Left lobe of liver (tissue), 2 donors: ENCODE measurements at regions not wholly inside any gene's neighbourhood (a gene's known extent, or its start where the extent isn't known, plus 50 kb on each side); places are given as distances from the start of the nearest gene placed in this dataset.

Experiments
- ATAC-seq: fragments of 200-7000 bp; cut with Tn5 transposase; one replicate; pipeline ENCODE4 v1.9.1; 2020; ENCODE audit warnings: mild to moderate bottlenecking, moderate library complexity
- DNase-seq: peaks from one replicate; pipeline ENCODE4 v3.0.0-alpha.2; 2020; ENCODE audit warnings: low spot score
- donor health status: DM: no; HTN: no; CAD: no; lungs with moderate emphysema.
- donor health status: DM: no; HTN: yes; CAD: no.

DNA sequence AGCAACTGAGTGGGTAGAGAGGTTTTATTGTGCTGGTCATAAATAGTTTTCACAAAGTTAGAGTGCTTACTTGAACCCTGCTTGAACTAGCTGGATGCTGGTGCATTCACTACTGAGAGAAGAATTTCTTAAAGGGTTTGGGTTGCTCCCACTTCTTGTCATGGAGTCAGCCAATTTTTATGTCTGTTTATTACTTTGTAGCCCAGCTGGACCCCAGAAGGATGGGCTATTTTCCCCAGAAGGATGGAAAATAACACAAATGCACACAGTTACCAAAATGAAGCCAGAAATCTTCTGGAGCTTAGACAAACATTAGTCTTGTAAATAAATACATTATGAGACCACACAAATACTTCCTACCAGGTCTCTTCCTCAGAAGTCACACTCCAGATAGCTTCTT, 480.8 kb upstream of the TNC start:
- DNase-seq (no peak), ATAC-seq (no peak)

DNA sequence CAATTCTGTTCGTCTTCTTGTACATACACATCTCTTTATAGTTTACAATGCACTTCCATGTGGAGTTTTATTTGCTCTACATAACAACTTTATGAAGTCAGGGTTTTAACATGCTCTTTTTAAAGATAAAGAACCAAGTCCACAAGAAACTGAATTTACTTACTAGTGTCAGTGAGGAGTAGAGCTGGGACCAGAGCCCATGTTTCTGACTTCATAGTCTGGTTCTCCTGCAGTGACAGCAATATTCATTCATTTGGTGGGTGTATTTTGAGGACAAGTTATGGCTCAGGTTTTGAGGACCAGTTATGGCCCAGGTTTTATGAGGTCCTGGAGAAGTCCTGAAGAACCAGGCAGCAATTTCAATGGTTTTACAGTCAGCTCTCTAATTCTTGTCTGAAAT, 481.9 kb upstream of the TNC start:
- DNase-seq (no peak), ATAC-seq (no peak)

DNA sequence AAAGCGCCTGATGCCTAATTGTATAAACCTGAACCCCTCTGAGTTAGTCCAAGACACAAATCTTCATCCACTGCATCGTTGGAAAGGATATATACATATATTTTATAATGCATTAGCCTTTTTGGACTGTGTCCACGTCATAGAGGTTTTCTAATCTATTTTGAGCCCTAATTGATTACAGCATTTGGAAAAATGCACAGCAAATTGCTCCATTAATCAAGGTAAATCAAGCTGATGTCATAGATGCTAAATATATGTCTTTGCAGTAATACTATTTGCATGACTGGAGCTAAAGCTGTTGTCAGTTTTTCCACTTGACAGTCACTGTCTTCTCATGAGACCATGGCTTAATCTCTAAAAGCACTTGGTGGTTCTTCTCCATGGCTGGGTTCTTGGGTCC, 483.5 kb upstream of the TNC start:
- no peak for ATAC-seq

DNA sequence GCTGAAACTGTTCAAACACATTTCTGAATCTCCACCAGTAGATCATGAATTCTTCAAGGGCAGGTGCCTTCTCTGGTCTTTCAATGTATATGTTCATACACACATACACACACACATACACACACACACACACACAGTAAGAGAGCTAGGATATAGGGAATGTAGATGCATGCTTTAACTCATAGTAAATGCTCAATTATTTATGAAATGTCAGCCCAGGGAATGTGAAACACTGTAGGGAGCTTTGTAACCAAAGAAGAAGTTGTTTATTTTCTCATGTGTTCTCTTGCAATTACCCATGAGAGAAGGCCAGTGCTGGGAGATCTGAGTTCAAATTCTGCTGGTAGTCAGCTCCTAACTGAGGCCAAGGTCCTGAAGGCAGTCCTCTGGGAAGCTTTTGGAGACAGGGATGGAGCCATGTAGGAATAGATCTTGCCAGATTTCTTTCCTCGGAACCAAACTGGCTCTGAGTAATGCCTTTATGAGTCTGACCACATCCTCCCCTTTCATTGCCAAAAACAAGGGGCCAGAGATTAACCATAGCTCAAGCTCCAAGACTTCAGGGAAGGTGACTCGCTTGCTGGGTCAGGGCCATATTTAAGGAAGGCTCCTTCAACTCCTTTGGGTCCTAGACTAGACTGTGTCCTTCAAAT, 487.0 kb upstream of the TNC start:
- no peak for DNase-seq

More for the DNA sequence above, 483.5 kb upstream of the TNC start:
- DNase-seq: no peak

DNA sequence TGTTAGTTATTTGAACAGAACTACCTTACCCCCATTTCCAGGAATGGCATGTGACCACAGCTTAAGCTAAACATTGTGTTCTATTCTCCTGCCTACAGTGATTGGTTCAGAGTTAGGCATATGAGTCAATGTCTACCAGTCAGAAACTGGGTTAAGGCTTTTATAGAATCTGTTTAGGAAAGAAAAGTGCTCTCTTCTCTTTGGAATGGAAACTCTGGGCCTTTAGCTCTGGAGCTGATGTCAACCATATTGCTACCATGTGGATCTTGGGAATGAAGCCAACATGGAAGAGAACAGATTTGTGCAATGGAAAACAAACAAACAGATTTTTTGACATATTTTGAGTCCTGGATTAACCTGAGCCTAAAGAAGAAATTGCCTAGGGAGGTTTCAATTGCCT, 488.9 kb upstream of the TNC start:
- ATAC-seq: no peak
- no peak for DNase-seq

More for the DNA sequence above, 487.0 kb upstream of the TNC start:
- ATAC-seq: no peak

DNA sequence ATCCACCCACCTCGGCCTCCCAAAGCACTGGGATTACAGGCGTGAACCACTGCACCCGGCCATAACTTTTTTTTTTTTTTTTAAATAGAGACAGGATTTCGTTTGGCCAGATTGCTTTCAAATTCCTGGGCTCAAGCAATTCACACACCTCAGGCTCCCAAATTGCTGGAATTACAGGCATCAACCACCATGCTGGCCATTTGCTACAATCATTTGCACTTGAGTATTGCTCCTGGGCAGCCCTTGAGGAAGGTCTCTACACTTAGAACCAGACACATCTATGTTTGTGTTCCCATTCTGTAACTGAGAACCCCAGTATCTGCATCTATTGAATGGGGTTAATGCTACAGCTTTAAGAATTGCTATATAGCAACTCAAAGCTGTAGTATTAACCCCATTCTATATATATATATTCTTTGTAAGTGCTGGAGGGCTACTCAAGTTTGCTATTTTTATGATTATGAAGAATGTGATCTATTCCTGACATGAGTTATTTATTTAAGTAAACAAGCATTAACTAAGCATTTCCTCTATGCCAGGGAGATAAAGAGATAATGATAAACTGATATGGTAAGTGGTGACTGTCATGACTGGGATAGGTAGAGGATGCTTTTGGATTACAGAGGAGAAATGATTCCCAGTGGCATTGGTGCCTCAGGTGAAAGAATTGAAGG, 496.5 kb upstream of the TNC start:
- ATAC-seq (no peak), DNase-seq (no peak)

DNA sequence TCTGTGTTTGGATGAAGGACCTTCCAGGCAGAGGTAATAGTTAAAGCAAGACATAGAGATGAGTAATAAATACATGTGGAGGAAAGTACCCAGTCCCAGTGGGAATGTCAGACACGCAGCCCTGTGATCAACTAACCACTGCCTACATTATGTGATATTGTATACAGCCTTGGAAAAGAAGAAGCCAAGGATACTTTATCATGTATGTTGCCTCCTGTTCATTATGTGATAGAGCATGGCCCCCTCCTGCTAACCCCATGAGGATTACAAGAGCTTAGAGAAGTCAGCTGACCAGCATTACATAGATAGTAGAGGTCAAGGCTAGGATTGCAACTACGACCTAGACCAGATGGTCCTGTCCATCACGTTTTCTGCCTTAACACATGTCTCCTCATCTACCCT, 497.0 kb upstream of the TNC start:
- ATAC-seq (no peak), DNase-seq (no peak)

DNA sequence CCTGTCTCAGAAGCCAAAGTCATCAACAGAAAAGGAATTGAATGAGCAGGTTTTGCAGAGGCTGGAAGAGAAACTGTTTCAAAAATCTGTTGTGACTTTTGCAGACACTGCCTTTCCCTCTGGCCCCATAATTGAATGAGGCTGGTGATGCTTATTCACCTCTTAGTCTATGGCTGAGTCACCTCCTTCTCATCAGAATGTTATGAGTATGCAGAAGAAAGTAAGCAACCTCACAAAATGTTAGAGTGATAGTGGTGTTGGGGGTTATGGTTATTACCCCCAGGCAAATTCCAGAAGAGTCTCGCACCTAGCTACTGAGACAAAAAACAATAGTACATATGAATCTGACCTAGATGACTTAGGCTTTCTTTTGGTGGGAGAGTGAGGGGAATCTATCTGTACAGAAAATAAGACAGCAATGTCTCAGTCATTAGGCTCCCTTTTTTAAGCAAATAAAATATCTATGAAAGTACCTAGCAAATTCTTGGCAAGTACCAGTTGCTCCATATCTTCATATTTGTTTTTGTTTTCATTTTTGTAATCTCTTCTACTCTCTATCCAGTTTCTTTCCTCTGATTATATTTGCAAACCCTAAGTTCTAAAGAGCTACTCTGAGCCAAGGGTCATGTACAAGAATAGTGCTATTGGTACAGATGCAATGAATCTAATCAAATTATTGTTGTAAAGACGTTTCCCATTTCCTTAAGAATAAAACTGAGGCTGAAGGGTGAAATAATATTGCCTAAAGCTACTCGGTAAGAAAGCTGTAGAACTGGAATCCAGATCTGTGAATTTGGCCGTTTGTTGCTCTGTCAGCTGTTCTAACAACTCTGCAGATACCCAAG, 498.1 kb upstream of the TNC start:
- no peak for DNase-seq
- no peak for ATAC-seq

DNA sequence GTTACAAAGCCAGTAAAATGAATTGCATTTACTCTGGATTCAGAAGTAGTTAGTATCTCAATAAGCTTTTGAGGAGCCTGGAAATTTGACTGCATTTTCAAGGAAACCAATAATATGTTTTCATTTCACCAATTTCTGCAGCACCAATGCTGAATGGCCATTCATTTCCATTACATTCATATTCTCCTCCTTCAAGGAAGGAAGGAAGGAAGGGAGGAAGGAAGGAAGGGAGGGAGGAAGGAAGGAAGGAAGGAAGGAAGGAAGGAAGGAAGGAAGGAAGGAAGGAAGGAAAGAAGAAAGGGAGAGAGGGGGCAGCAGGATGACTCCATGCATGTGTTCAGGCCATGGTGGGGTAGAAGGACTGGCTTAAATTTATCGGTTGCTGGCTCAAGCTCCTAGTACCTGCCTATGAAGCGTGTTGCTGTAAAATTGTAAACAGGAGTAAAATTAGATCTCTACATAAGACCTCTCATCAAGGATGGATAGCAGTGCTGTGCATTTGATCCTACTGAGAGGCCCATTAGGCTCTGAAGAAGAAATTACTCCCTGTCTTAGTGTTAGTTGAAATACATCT, 498.8 kb upstream of the TNC start:
- ATAC-seq (no peak), DNase-seq (no peak)

DNA sequence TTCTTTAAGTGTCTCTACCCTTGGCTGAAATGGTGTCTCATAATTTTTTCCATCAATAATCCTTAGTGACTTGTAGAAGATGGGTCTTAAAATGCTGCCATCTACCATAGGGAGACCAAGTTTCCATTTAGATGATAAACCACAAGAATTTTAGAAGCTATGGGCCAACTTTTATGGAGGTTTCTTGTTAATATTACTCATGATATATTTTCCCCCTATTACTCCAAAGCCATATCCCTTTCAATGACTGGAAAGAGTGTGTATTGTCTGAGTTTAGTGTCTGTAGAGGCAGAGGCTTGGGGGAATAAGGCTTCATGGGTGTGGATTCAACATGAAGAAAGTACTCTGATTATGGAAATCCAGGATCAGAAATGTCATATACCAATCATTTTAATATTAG, 507.3 kb upstream of the TNC start:
- ATAC-seq: no peak
- DNase-seq: no peak

DNA sequence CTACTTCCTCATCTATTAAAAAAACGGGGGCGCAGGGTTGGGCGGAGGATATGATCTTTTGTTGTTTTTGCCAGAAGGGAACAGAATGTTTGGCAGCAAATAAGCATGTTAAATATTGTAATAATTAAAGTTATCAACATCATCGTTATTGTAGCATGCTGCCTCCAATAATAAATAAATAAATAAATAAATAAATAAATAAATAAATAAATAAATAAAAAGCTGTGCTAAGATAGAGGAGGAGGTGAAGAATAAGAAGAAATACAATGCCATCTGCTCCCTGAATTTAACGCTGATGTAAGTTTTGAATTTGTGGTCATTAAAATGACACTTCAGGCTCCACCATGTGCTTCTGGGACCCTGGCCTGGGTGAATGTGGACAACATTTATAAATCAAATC, 508.0 kb upstream of the TNC start:
- ATAC-seq (no peak), DNase-seq (no peak)

DNA sequence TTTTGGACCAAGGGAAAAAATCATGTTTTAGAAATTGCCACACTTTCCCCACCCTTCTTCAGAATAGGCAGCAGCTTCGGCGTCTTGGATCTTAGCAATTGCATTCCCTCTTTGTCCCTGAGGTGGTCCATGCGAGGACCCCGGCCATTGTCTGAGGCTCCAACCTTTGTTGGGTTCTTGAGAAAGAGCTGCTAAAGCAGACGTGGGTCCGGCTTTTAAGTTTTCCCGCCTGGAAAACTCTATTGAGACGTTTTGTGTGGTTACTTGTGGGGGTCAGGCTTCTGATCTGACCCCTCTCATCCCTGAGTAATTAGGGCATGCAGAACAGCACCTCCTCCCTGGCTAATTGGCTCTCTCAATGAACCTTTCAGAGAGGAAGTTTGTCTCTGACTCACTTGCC, 509.6 kb upstream of the TNC start:
- DNase-seq: no peak

DNA sequence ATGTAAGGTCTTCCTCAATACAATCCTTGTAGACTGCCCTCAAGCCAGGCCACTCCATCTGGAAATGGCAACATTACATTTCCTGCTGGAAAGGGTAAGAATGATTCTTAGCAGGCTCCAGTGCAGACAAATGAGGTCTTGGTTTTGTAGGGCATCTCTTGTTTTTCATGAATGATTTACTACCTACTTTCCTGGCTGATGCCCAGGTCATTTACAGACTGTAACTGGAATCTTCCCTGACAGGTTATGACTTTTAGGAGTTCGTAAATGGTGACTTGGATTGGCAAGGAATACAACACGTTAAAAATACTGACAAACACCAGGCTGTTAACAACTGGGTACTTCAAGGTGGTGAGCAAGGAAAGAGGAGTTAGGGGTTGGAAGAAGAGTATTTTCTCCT, 510.5 kb upstream of the TNC start:
- DNase-seq: no peak
- ATAC-seq: no peak

More for the DNA sequence above, 509.6 kb upstream of the TNC start:
- no peak for ATAC-seq

DNA sequence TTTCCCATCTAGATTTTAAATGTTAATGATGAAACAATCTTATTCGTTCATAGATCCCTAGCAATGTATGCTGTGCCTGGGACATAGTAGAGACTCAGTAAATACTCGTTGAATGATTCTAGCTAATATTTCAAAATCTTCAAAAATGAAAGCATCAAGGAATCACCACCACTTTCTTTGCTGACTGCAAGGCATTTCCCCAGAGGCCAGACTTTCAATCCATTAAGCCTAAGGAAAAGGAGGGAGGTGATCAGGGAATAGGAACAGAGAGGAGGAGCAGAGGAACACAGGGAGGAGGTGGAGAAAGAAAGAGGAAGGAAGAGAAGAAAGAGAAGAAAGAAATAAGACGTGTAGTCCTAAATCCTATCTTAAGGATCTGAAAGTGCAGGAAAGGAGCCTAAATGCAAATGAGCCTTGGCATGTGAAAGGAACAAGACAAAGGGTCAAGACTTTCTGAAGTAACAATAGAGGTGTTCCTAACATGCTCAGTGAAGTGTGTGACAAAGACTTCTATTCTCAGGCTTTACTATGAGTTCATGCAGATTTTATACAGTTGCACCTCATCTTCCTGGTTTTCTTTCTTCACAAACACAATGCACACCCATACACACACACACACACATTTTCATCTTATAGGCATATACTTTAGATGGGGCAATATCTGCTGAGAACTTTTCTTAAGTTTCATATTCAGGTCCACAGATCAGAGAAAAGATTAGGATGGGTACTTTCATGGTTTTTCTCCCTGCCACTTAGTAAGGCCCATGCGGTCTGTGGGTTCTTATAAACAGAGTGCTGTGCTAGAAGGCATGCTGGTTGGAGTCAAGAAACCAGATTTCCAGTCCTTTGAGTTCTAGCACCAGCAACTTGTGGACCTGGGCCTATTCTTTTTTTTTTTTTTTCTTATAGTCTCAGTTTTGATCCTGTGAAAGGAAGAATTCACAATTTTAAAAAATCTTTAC, 512.2 kb upstream of the TNC start:
- DNase-seq (no peak), ATAC-seq (no peak)

DNA sequence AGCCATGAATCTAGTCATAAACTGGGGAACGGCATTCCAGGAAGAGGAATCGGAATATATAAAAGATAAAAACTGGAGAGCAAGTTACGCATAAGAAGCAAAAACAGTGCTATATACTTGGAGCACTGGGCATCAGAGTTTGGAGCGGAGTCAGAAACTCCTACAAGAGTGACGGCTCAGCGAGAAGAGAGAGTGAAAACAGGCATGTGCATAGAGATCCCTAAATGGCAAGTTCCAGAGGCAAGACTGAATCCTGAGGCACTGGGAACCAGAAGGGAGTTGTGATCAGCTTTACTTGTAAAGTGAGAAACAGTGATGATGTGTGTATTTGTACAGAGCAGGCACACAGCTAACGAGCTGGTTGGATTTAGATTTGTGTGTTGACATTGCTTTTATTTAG, 514.4 kb upstream of the TNC start:
- no peak for ATAC-seq

DNA sequence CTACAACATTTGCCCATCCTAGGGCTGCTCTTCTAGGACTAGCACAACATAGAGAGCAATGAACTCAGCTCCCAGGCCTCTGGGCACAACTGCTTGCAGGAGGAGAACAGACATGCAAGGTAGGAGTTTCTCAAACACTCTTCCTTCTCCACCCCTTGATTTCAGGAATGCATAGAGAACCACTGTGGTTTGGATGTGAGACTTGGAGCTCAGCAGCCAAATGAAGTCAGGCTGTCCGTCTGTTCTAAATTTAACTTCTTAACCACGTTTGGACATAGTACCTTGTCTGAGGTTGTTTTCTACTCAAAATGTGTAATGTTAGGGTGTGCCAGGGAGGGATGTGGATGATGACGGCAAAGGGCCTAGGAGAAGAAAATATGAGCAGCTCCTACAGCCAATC, 515.1 kb upstream of the TNC start:
- ATAC-seq (no peak), DNase-seq (no peak)

More for the DNA sequence above, 514.4 kb upstream of the TNC start:
- DNase-seq: no peak

DNA sequence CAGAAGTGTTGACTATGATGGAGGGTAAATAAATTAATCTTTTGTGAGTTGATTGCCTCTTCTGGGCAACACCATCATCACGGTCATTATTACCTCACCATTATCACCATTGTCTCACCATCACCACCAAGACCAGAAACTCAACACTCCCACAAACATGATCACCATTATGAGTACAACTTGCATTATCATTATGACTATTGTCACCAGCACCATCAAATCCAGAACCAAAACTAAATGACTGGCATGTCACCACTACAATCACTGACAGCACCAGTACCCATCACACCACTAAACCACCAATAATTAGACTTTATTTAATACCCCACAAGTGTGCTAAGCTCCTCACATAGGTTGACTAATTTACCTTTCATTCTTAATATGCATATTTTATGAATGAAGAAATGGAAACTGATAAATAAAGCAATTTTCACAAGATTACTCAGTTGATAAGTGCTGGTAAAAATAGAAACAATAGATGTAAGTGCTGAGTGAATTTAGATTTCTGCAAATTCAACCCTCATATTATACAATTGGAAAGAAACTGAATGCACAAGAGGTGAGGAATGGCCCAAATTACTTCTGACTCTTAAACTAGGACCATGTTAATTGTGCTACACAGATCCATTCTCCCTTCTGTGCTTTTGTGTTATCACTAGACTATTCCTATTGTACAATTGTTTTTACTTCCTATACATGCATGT, 517.8 kb upstream of the PAPPA start:
- ATAC-seq: no peak
- no peak for DNase-seq

DNA sequence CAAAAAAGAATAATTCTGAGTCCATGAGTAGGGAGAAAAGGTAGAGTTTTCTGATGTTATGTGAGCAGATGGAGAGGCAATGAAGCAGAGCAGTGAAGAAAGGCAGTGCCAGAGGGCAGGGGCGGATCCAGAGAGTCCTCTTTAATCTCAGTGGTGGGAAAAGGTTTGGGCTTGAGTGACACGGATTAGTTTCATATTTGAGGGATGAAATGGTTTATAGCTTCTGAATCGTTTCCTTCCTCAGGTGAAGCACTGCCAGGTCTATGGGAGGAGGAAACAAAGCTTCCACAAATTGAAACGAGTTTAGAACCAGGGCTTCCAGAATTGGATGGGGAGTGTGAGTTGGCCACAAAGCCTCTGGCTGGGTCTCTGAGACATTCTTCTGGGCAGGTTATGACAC, 517.0 kb upstream of the PAPPA start:
- ATAC-seq (no peak), DNase-seq (no peak)

DNA sequence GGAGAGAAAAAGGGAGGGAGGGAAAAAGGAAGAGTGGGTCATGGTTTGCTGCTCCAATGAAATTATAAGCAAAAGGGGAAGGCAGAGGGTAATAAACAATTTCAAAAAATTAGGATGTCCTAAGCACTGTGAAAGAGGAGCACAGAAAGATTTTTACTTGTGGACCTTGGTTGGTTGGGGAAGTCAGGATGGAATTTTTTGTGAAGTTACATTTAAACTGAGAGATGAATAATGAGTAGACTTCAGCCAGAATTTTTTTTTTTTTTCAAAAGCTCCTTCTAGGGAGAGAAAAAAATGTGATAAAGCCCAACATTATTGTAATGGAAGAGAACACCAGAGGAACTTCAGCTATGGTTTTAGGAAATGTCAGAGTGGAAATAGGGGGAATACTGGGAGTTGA, 515.9 kb upstream of the PAPPA start:
- no peak for DNase-seq
- ATAC-seq: no peak

DNA sequence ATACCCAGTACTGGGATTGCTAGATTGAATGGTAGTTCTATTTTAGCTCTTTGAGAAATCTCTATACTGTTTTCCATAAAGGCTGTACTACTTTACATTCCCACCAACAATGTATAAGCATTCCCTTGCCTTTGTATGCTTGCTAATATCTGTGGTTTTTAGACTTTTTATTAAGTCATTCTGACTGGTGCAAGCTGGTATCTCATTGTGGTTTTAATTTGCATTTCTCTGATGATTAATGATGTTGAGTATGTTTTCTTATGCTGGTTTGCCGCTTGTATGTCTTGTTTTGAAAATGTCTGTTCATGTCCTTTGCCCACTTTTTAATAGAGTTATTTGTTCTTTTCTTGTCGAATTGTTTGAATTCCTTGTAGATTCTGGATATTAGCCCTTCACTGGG, 512.7 kb upstream of the PAPPA start:
- ATAC-seq (no peak), DNase-seq (no peak)
